Limb (tissue), 2 donors: ENCODE measurements at regions not wholly inside any gene's neighbourhood (a gene's known extent, or its start where the extent isn't known, plus 50 kb on each side); places are given as distances from the start of the nearest gene placed in this dataset.
"Not testable (repeated sequence)": the region's sequence is repeated elsewhere in the genome, so short reads cannot be mapped to it uniquely, and the experiment has no call there.

Source experiments
- DNase-seq, 2 donors: peaks; one replicate each; pipeline ENCODE4 v3.0.0-alpha.2; 2016; ENCODE audit errors: extremely low spot score in 2 of 2

GRCh38 chr15:72866866-72867616, 83.5 kb upstream of the ADPGK start:
- no peak for DNase-seq

GRCh38 chr15:72866182-72866581, 82.6 kb upstream of the ADPGK start:
- DNase-seq = no peak

- DNase-seq = no peak
These were observed 81.9 kb upstream of the ADPGK start for GRCh38 chr15:72865486-72865885.

- DNase-seq = no peak
These were observed 81.1 kb upstream of the ADPGK start for GRCh38 chr15:72864681-72865080.

- no peak for DNase-seq
These were observed 77.9 kb upstream of the ADPGK start for GRCh38 chr15:72861354-72861910.

GRCh38 chr15:72859757-72860145, 76.2 kb upstream of the ADPGK start:
- no peak for DNase-seq

- peak in 1 of 2 donors; percentile 40 for DNase-seq
These were observed 75.6 kb upstream of the ADPGK start for GRCh38 chr15:72859017-72859756.

- DNase-seq = no peak
These were observed 74.6 kb upstream of the ADPGK start for GRCh38 chr15:72858205-72858604.

- no peak for DNase-seq
These were observed 73.9 kb upstream of the ADPGK start for GRCh38 chr15:72857331-72858063.

GRCh38 chr15:72856549-72857040, 73.0 kb upstream of the ADPGK start:
- no peak for DNase-seq

GRCh38 chr15:72855791-72856190, 72.2 kb upstream of the ADPGK start:
- DNase-seq = no peak

- peak in 1 of 2 donors; percentile 40 for DNase-seq
These were observed 68.7 kb upstream of the ADPGK start for GRCh38 chr15:72852273-72852672.

GRCh38 chr15:72851586-72851985, 68.0 kb upstream of the ADPGK start:
- no peak for DNase-seq

GRCh38 chr15:72850833-72851232, 67.3 kb upstream of the ADPGK start:
- DNase-seq = no peak

- no peak for DNase-seq
These were observed 64.2 kb upstream of the ADPGK start for GRCh38 chr15:72847806-72848205.

GRCh38 chr15:72847033-72847432, 63.5 kb upstream of the ADPGK start:
- DNase-seq = no peak

- no peak for DNase-seq
These were observed 62.4 kb upstream of the ADPGK start for GRCh38 chr15:72845981-72846383.

- no peak for DNase-seq
These were observed 60.5 kb upstream of the ADPGK start for GRCh38 chr15:72844067-72844466.

- DNase-seq = not testable (repeated sequence)
These were observed 59.8 kb upstream of the ADPGK start for GRCh38 chr15:72843340-72843739.

GRCh38 chr15:72840114-72840513, 56.6 kb upstream of the ADPGK start:
- no peak for DNase-seq

GRCh38 chr15:72838311-72838731, 54.8 kb upstream of the ADPGK start:
- peak in 1 of 2 donors; percentile 21 for DNase-seq
